Stimulated activated CD4-positive, alpha-beta T cell treated with anti-CD3 and anti-CD28 coated beads, Interleukin-1b, Interleukin-23, amount 100 ng/mL, for 1 hour (primary cell): ENCODE measurements at regions not wholly inside any gene's neighbourhood (a gene's known extent, or its start where the extent isn't known, plus 50 kb on each side); places are given as distances from the start of the nearest gene placed in this dataset.

Source experiments
- DNase-seq, 2 donors: peaks; one replicate each; pipeline ENCODE4 v3.0.0-alpha.2; 2020; ENCODE audit warnings: low read depth in 2 of 2

DNA sequence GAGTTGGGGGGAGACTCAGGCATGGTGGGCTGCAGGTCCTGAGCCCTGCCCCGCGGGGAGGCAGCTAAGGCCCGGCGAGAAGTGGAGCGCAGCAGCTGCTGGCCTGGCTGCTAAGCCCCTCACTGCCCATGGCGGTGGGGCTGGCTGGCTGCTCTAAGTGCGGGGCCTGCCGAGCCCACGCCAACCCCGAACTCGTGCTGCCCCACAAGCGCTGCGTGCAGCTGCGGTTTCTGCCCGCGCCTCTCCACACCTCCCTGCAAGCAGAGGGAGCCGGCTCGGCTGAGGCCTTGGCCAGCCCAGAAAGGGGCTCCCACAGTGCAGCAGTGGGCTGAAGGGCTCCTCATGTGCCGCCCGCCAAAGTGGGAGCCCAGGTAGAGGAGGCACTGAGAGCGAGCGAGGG, 1355.1 kb upstream of the WWC1 start:
- DNase-seq, result no peak

DNA sequence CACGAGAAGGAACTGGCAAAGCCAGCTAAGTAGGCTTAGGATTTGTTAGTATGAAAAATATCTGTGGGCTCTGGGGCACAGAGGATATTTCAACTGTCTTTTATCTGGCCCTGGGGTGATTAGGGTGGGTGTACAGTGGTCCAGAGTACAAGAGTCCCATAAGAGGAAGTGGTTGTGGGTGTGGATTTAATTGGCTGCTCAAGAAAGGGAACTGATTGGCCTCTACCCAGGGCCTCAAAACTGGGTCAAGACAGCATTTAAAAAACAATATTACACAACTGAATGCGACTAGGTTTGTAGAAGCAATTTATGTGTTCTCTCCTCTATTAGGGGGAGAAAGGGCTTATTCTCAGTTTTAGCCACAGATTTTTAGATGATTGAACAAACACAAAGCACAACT, 1353.4 kb upstream of the WWC1 start:
- DNase-seq, result no peak

GRCh38 chr5:166942948-166943347, 1348.5 kb upstream of the WWC1 start:
- DNase-seq, result no peak

DNA sequence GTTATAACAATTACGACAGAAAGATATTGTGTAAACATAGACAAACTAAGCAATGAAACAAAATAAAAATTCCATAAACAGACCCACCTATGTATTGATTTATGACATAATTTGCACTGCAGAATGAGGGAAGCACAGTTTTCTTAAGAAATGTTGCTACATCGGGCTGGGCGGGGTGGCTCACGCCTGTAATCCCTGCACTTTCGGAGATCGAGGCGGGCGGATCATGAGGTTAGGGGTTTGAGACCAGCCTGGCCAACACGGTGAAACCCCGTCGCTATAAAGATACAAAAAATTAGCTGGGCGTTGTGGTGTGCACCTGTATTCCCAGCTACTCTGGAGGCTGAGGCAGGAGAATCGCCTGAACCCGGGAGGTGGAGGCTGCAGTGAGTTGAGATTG, 1344.4 kb upstream of the WWC1 start:
- no peak for DNase-seq

DNA sequence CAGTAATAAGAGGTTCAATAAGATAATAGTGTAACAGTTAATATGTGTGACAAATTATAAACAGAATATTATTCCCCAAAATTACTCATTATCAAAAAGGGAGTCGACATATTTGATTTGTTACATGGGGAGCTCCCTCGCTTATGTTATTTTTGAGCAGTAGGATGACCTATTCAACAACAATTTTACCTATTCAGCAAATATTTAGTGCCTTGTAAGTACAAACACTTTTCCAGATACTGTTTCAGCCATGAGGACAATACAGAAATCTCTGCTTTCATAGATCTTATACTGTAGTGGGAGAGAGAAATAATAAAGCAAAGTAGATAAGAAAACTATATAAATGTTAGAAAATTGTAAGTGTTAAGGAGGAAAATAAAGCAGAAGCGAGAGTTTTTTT, 1342.8 kb upstream of the WWC1 start:
- DNase-seq, result no peak

DNA sequence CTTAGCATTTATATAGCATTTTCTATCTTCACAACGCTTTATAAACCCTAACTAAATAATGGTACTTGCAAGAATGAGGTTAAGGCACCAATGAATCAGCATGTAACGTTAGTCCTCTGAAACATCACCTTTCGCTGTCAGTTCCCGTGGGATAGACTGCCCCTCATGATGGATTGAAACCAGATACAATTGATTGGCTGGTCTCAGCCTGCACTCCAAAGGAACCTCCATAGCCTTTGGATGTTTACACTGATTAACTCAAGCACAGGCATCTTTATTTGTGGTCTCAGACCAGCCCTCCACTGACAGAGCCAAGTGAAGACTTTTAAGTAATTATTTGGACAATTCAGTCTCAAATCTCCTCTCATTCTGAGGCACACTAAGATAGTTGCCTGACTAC, 1339.4 kb upstream of the WWC1 start:
- DNase-seq, result no peak

- DNase-seq, result no peak
Observed at GRCh38 chr5:166957782-166958181, 1333.7 kb upstream of the WWC1 start.

- DNase-seq, result no peak
Observed at GRCh38 chr5:166959766-166960165, 1331.7 kb upstream of the WWC1 start.

- no peak for DNase-seq
Observed at GRCh38 chr5:166961028-166961427, 1330.4 kb upstream of the WWC1 start.

GRCh38 chr5:166961913-166962312, 1329.5 kb upstream of the WWC1 start:
- no peak for DNase-seq

DNA sequence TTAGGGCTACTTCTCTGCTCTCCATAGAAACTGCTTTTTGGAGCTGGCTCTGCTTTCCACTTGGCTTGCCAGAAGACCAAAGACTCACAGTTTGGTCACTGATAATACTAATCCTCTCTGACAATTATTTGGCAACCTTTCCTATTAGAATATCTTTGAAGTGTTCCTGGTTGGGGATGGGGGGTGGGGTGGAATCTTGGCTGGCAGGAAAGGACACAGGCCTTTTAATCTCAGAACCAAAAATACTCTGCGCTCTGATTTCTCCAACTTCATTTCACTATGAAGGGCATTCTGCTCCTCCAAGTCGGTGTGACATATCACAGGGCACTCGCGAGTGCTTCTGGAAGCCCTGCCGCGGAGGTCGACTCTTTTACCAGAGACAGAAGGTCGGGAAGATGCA, 1329.0 kb upstream of the WWC1 start:
- DNase-seq, result no peak

DNA sequence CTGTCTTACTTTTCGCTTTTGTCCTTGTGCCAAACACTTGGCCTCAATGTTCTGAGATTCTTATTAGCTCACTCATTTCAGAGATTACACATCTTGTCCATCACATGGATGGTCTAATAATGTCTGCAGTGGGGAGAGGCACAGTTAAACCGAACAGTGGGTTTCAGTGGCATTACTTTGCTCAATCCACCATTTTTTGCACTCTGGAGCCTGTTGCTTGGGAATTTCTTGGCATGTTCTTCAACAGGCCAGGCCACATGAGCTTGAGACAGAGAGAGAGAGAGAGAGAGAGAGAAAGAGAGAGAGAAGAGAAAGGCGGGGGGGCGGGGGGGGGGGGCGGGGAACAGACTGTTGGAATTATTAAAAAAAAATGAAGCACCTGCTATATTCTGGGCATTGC, 1327.8 kb upstream of the WWC1 start:
- DNase-seq, result no peak

DNA sequence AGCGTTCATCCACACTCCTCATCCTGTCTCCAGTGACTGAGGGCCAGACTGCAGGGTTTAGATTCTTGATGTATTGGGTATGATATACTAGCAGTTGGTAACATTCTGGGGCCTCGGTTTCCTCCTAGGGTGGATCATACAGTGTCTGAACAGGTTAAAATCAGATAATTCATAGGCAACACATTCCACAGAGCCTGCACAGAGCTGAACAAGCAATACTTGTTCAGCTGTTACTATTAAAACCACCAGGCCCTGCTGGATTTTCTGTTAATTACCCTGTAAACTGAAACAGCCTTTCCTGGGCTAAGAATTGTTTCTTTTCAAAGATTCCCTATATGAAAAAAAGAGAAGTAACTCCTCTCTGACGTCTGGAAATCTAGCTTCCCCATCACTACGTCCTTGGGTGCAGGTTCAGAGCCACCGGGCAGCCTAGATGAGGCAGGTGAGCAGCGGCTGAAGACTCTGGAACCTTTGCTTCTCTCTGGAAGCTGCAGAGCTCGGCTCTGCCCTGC, 1313.5 kb upstream of the WWC1 start:
- no peak for DNase-seq

GRCh38 chr5:166979307-166979895, 1312.0 kb upstream of the WWC1 start:
- DNase-seq, result no peak

DNA sequence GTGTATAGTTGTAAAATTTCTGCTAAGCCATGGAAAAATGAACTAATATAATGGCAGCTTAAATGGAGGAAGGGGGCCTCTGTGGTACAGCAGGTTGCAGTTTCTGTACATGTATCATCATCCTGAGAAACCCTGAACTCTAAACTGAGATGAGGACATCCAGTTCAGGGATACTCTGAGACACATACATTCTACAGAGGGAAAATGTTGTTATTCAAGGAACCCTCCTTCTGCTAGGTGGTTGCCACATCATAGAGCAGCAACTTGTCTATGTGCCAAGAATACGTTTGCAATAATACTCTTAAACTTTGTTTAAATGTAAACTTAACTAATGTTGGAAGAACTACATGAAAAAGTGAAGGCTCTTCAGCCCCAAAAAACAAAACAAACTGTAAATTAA, 1310.8 kb upstream of the WWC1 start:
- no peak for DNase-seq

- DNase-seq, result no peak
Observed at GRCh38 chr5:166982226-166982625, 1309.2 kb upstream of the WWC1 start.

DNA sequence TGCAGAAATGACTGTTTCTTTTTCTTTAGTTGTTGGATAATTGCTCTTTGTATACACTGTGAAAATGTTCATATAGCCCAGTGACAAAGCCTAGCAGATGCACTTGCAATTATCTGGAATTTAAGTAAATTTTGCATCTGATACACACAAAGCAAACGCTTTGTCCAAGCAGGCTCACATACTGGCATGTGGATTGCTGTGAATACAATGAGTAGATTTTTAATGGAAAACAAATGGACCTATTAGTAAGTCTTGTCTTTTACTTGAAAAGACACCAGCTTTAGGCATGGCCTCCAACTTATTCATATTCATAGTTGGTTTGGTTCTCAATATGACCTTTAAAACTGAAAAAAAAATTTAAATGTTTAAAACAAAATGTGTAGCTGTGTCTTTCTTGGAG, 1299.8 kb upstream of the WWC1 start:
- no peak for DNase-seq

GRCh38 chr5:166992108-166992507, 1299.3 kb upstream of the WWC1 start:
- DNase-seq, result no peak

GRCh38 chr5:166992874-166993722, 1298.3 kb upstream of the WWC1 start:
- no peak for DNase-seq

DNA sequence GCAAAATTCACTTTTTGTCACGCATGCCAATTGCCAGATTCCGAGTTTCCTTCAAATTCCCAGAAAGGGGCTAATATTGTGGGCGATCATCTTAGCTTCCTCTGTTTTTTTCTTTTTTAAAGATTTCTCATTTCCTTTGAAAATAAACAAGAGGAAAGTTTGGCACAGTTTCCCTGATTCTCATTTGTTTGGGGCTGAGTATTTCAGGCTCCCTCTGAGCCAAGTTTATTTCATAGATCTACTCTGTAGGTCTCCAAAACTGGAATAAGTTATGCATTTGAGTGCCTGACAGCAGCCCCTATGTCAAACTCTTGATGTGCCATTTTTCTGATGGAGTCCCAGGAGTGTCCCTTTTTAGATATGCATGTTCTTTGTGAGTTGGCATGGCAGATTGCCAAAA, 1297.2 kb upstream of the WWC1 start:
- DNase-seq, result no peak

- no peak for DNase-seq
Observed at GRCh38 chr5:167001246-167001645, 1290.2 kb upstream of the WWC1 start.

GRCh38 chr5:167008705-167009104, 1282.7 kb upstream of the WWC1 start:
- no peak for DNase-seq

- no peak for DNase-seq
Observed at GRCh38 chr5:167011196-167011595, 1280.2 kb upstream of the WWC1 start.
